CD4-positive, CD25-positive, alpha-beta regulatory T cell (primary cell): ENCODE measurements at regions not wholly inside any gene's neighbourhood (a gene's known extent, or its start where the extent isn't known, plus 50 kb on each side); places are given as distances from the start of the nearest gene placed in this dataset.
A peak's percentile ranks its signal among the peaks of the same experiment; 100 is the strongest.

Experiments
- ATAC-seq, 2 donors: fragments of 150-1000 bp; cut with Tn5 transposase; one replicate each; pipeline ENCODE4 v1.10.0; 2021; ENCODE audit warnings: low read depth in 2 of 2, moderate number of reproducible peaks in 2 of 2, moderate library complexity in 1 of 2
- DNase-seq, 3 donors: peaks; one replicate each; pipeline versions ENCODE4 v3.0.0 to v3.0.0-alpha.2; 2012 to 2022; ENCODE audit warnings: mixed read lengths in 1 of 3
- H3K27ac ChIP-seq: one replicate; pipeline ENCODE4 v1.7.0; 2013; ENCODE audit warnings: mild to moderate bottlenecking, low read length; ENCODE audit not compliant: insufficient read depth, poor library complexity, severe bottlenecking
- H3K27me3 ChIP-seq: one replicate; pipeline ENCODE4 v1.7.0; 2013; ENCODE audit warnings: low read length; ENCODE audit not compliant: control insufficient read depth, insufficient read depth
- H3K36me3 ChIP-seq: one replicate; pipeline ENCODE4 v1.7.0; 2013; ENCODE audit warnings: mild to moderate bottlenecking, low read length, moderate library complexity; ENCODE audit not compliant: control insufficient read depth, insufficient read depth
- H3K4me1 ChIP-seq: 2 replicates; pipeline ENCODE4 v1.7.0; 2013; ENCODE audit warnings: mild to moderate bottlenecking, low read length; ENCODE audit not compliant: insufficient read depth, control insufficient read depth, poor library complexity, severe bottlenecking
- H3K4me3 ChIP-seq: one replicate; pipeline ENCODE4 v1.7.0; 2013; ENCODE audit warnings: low read depth, mild to moderate bottlenecking, low read length, moderate library complexity
- H3K9me3 ChIP-seq, 2 experiments: 1 replicate in 1 of 2; 2 replicates in 1 of 2; pipeline ENCODE4 v1.7.0; 2013; ENCODE audit warnings: low read length in 2 of 2, mild to moderate bottlenecking in 1 of 2, moderate library complexity in 1 of 2; ENCODE audit not compliant: control insufficient read depth in 2 of 2
- H3K27ac Mint-ChIP-seq, 3 donors: one replicate each; pipeline ENCODE4 v1.8.0; 2020 to 2022; ENCODE audit warnings: mild to moderate bottlenecking in 3 of 3, mixed read lengths in 3 of 3, moderate library complexity in 2 of 3
- H3K27me3 Mint-ChIP-seq: one replicate; pipeline ENCODE4 v1.8.0; 2022; ENCODE audit warnings: mild to moderate bottlenecking, mixed read lengths
- H3K36me3 Mint-ChIP-seq: one replicate; pipeline ENCODE4 v1.8.0; 2020; ENCODE audit warnings: mixed read lengths
- H3K4me1 Mint-ChIP-seq, 4 donors: one replicate each; pipeline ENCODE4 v1.8.0; 2020 to 2022; ENCODE audit warnings: mixed read lengths in 4 of 4, mild to moderate bottlenecking in 1 of 4
- H3K4me3 Mint-ChIP-seq, 4 donors: one replicate each; pipeline ENCODE4 v1.8.0; 2020 to 2022; ENCODE audit warnings: mild to moderate bottlenecking in 4 of 4, mixed read lengths in 4 of 4, moderate library complexity in 3 of 4
- H3K9me3 Mint-ChIP-seq, 7 donors: one replicate each; pipeline ENCODE4 v1.8.0; 2020 to 2022; ENCODE audit warnings: mixed read lengths in 7 of 7, mild to moderate bottlenecking in 3 of 7, moderate library complexity in 2 of 7

GRCh38 chr3:144034715-144035290 lies 63.2 kb downstream of the DIPK2A start:
- Histone ChIP-seq H3K36me3 (no peaks in the 10 kb centered on the region), H3K9me3 (no peaks in the 10 kb centered on the region), H3K4me1 (peaks cover 5% of the 10 kb centered on the region), H3K4me3 (no peak overlapping the region), H3K27me3 (peaks cover 9% of the 10 kb centered on the region), H3K27ac (no peak overlapping the region)
- Mint-ChIP-seq H3K27ac (no peak overlapping the region), H3K4me3 (no peak overlapping the region), H3K9me3 (no peaks in the 10 kb centered on the region), H3K36me3 (no peaks in the 10 kb centered on the region), H3K4me1 (peaks cover 6 to 12% (median 7%) of the 10 kb centered on the region in 4 donors), H3K27me3 (peaks cover 8% of the 10 kb centered on the region)
- no peak for ATAC-seq
- no peak for DNase-seq

- H3K4me3 ChIP-seq: no peak overlapping the region
- Mint-ChIP-seq H3K36me3 (no peaks in the 10 kb centered on the region), H3K4me1 (peaks cover 5 to 12% (median 6%) of the 10 kb centered on the region in 4 donors), H3K4me3 (no peak overlapping the region), H3K9me3 (no peaks in the 10 kb centered on the region), H3K27me3 (peaks cover 13% of the 10 kb centered on the region), H3K27ac (no peak overlapping the region)
- H3K9me3 ChIP-seq: no peaks in the 10 kb centered on the region
- DNase-seq (peak in 1 of 3 donors; percentile 3), ATAC-seq (no peak)
- peaks cover 11% of the 10 kb centered on the region for H3K27me3 ChIP-seq
- peaks cover 5% of the 10 kb centered on the region for H3K4me1 ChIP-seq
- H3K27ac ChIP-seq: no peak overlapping the region
- H3K36me3 ChIP-seq: no peaks in the 10 kb centered on the region
Observed at GRCh38 chr3:144036498-144036897, 64.9 kb downstream of the DIPK2A start.

- no peak overlapping the region for H3K4me3 ChIP-seq
- DNase-seq: no peak
- H3K9me3 ChIP-seq: no peaks in the 10 kb centered on the region
- no peaks in the 10 kb centered on the region for H3K4me1 Mint-ChIP-seq
- H3K9me3 Mint-ChIP-seq: no peaks in the 10 kb centered on the region
- H3K4me1 ChIP-seq: no peaks in the 10 kb centered on the region
- no peak overlapping the region for H3K27ac ChIP-seq
- no peak overlapping the region for H3K4me3 Mint-ChIP-seq
- ATAC-seq: no peak
- no peaks in the 10 kb centered on the region for H3K36me3 ChIP-seq
- H3K27ac Mint-ChIP-seq: no peak overlapping the region
- peaks cover 13% of the 10 kb centered on the region for H3K27me3 Mint-ChIP-seq
- H3K27me3 ChIP-seq: peaks cover 10% of the 10 kb centered on the region
- no peaks in the 10 kb centered on the region for H3K36me3 Mint-ChIP-seq
Observed at GRCh38 chr3:144039661-144040060, 68.0 kb downstream of the DIPK2A start.

GRCh38 chr3:144041960-144042556 lies 70.4 kb downstream of the DIPK2A start:
- H3K4me1 Mint-ChIP-seq: no peaks in the 10 kb centered on the region
- no peak for ATAC-seq
- H3K36me3 Mint-ChIP-seq: no peaks in the 10 kb centered on the region

GRCh38 chr3:144045766-144046165 lies 74.1 kb downstream of the DIPK2A start:
- DNase-seq: no peak
- H3K27ac Mint-ChIP-seq: no peak overlapping the region
- H3K4me3 Mint-ChIP-seq: no peak overlapping the region

More at GRCh38 chr3:144041960-144042556, 70.4 kb downstream of the DIPK2A start:
- H3K27me3 ChIP-seq: peaks cover 10% of the 10 kb centered on the region
- H3K27ac ChIP-seq: no peak overlapping the region
- Mint-ChIP-seq H3K27ac (no peak overlapping the region), H3K27me3 (peaks cover 9% of the 10 kb centered on the region), H3K9me3 (no peaks in the 10 kb centered on the region), H3K4me3 (no peak overlapping the region)
- no peaks in the 10 kb centered on the region for H3K4me1 ChIP-seq
- no peaks in the 10 kb centered on the region for H3K9me3 ChIP-seq
- no peak overlapping the region for H3K4me3 ChIP-seq
- H3K36me3 ChIP-seq: no peaks in the 10 kb centered on the region
- no peak for DNase-seq

GRCh38 chr3:144049374-144049773 lies 77.8 kb downstream of the DIPK2A start:
- Mint-ChIP-seq H3K4me1 (no peaks in the 10 kb centered on the region), H3K27me3 (peaks cover 10% of the 10 kb centered on the region), H3K4me3 (no peak overlapping the region), H3K9me3 (peaks cover 0 to 2% (median 0%) of the 10 kb centered on the region in 7 donors), H3K27ac (no peak overlapping the region), H3K36me3 (no peaks in the 10 kb centered on the region)
- Histone ChIP-seq H3K4me3 (no peak overlapping the region), H3K9me3 (no peaks in the 10 kb centered on the region), H3K4me1 (no peaks in the 10 kb centered on the region), H3K27ac (no peak overlapping the region), H3K36me3 (no peaks in the 10 kb centered on the region), H3K27me3 (no peaks in the 10 kb centered on the region)
- DNase-seq (no peak), ATAC-seq (no peak)

More at GRCh38 chr3:144045766-144046165, 74.1 kb downstream of the DIPK2A start:
- no peak for ATAC-seq
- no peak overlapping the region for H3K27ac ChIP-seq
- no peaks in the 10 kb centered on the region for H3K4me1 ChIP-seq
- peaks cover 10% of the 10 kb centered on the region for H3K27me3 Mint-ChIP-seq
- no peaks in the 10 kb centered on the region for H3K9me3 ChIP-seq
- no peaks in the 10 kb centered on the region for H3K36me3 Mint-ChIP-seq
- H3K9me3 Mint-ChIP-seq: peaks cover 0 to 2% (median 0%) of the 10 kb centered on the region in 7 donors
- no peaks in the 10 kb centered on the region for H3K27me3 ChIP-seq
- no peaks in the 10 kb centered on the region for H3K36me3 ChIP-seq
- no peak overlapping the region for H3K4me3 ChIP-seq
- H3K4me1 Mint-ChIP-seq: no peaks in the 10 kb centered on the region

- Mint-ChIP-seq H3K27ac (no peak overlapping the region), H3K36me3 (no peaks in the 10 kb centered on the region), H3K4me1 (no peaks in the 10 kb centered on the region), H3K9me3 (peaks cover 0 to 2% (median 0%) of the 10 kb centered on the region in 7 donors), H3K4me3 (no peak overlapping the region), H3K27me3 (peaks cover 13% of the 10 kb centered on the region)
- Histone ChIP-seq H3K36me3 (no peaks in the 10 kb centered on the region), H3K4me1 (no peaks in the 10 kb centered on the region), H3K27me3 (no peaks in the 10 kb centered on the region), H3K4me3 (no peak overlapping the region), H3K27ac (no peak overlapping the region), H3K9me3 (no peaks in the 10 kb centered on the region)
- ATAC-seq (no peak), DNase-seq (no peak)
Observed at GRCh38 chr3:144051211-144051610, 79.6 kb downstream of the DIPK2A start.

GRCh38 chr3:144052275-144052674 lies 80.7 kb downstream of the DIPK2A start:
- peaks cover 22% of the 10 kb centered on the region for H3K27me3 Mint-ChIP-seq
- Histone ChIP-seq H3K36me3 (no peaks in the 10 kb centered on the region), H3K9me3 (no peaks in the 10 kb centered on the region), H3K27ac (no peak overlapping the region), H3K4me1 (no peaks in the 10 kb centered on the region), H3K27me3 (no peaks in the 10 kb centered on the region), H3K4me3 (no peak overlapping the region)
- peaks cover 0 to 2% (median 0%) of the 10 kb centered on the region in 7 donors for H3K9me3 Mint-ChIP-seq
- DNase-seq: no peak
- no peak overlapping the region for H3K27ac Mint-ChIP-seq
- no peaks in the 10 kb centered on the region for H3K4me1 Mint-ChIP-seq
- H3K4me3 Mint-ChIP-seq: no peak overlapping the region
- no peak for ATAC-seq
- no peaks in the 10 kb centered on the region for H3K36me3 Mint-ChIP-seq
